Vagina (tissue), 2 donors: ENCODE measurements at regions not wholly inside any gene's neighbourhood (a gene's known extent, or its start where the extent isn't known, plus 50 kb on each side); places are given as distances from the start of the nearest gene placed in this dataset.

Experiments used
- CTCF ChIP-seq, 3 experiments: fragments of 450-650 bp in 2 of 3; fragments of 200-600 bp in 1 of 3; sonication (generic) in 1 of 3; IDR thresholded peaks; one replicate each; pipeline ENCODE4 v1.5.1; 2017 to 2019; ENCODE audit warnings: antibody characterized with exemption in 3 of 3, mild to moderate bottlenecking in 2 of 3, moderate library complexity in 2 of 3
- POLR2AphosphoS5 ChIP-seq, 2 donors: sonication (generic); formaldehyde crosslinking; IDR thresholded peaks; one replicate each; pipeline ENCODE4 v1.9.0; 2017; ENCODE audit warnings: antibody characterized with exemption in 2 of 2, mild to moderate bottlenecking in 2 of 2, low read depth in 1 of 2; ENCODE audit not compliant: insufficient read depth in 1 of 2

DNA sequence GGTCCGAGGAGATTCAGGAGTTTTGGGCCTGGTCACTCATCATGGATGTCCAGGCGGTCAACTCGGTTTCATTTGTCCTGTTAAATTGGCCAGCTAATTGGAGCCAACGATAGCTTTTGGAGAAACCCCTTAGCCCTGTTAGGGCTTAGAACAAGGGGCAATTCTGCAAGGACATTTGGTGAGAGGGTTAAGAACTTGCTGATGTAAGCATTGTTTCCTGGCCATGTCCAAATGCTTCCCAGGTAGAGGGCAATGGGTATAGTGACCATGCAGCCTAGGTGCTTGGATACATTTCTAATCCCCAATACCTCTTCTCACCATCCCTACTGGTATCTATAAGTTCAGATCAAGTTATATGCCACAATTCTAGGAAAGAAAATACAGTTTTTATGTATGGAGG is 131.5 kb downstream of the RPS24 start:
- TF ChIP-seq CTCF (IDR thresholded peaks at IDR 0.05) (no peak), POLR2AphosphoS5 (IDR thresholded peaks at IDR 0.05; ENCODE audit: insufficient read depth in 1 of 2, low read depth in 1 of 2) (no peak)
